Fibroblast of lung (primary cell): ENCODE measurements at regions not wholly inside any gene's neighbourhood (a gene's known extent, or its start where the extent isn't known, plus 50 kb on each side); places are given as distances from the start of the nearest gene placed in this dataset.

Source experiments
- DNase-seq, 2 donors: peaks; one replicate each; pipeline versions ENCODE4 v3.0.0 to v3.0.0-alpha.2; 2010; ENCODE audit warnings: low read depth in 2 of 2
- H2AFZ ChIP-seq: 2 replicates; pipeline ENCODE4 v1.5.1; 2012; ENCODE audit warnings: low read length, control low read depth, inconsistent platforms
- H3K27ac ChIP-seq: 2 replicates; pipeline ENCODE4 v1.5.1; 2011; ENCODE audit warnings: low read length, control low read depth; ENCODE audit not compliant: insufficient read depth
- H3K27me3 ChIP-seq: 2 replicates; pipeline ENCODE4 v1.5.1; 2011; ENCODE audit warnings: mild to moderate bottlenecking, low read length; ENCODE audit not compliant: control insufficient read depth, insufficient read depth
- H3K36me3 ChIP-seq: 2 replicates; pipeline ENCODE4 v1.5.1; 2011; ENCODE audit warnings: low read length; ENCODE audit not compliant: control insufficient read depth, insufficient read depth
- H3K4me1 ChIP-seq: 2 replicates; pipeline ENCODE4 v1.5.1; 2011; ENCODE audit warnings: low read length; ENCODE audit not compliant: control insufficient read depth, insufficient read depth; ENCODE audit errors: extremely low read depth
- H3K4me2 ChIP-seq: 2 replicates; pipeline ENCODE4 v1.5.1; 2011; ENCODE audit warnings: low read length, control low read depth; ENCODE audit not compliant: insufficient read depth; ENCODE audit errors: extremely low read depth
- H3K4me3 ChIP-seq, 4 experiments: fragments of 200-600 bp in 1 of 4; sonication (generic) in 1 of 4; replicated peaks in 1 of 4; 2 replicates each; pipeline ENCODE4 v1.5.1; 2011 to 2016; ENCODE audit warnings: low read length in 4 of 4, low read depth in 3 of 4, mild to moderate bottlenecking in 3 of 4, control low read depth in 2 of 4, inconsistent platforms in 1 of 4, mixed read lengths in 1 of 4; ENCODE audit not compliant: insufficient read depth in 1 of 4; ENCODE audit errors: control extremely low read depth in 1 of 4
- H3K79me2 ChIP-seq: 2 replicates; pipeline ENCODE4 v1.5.1; 2012; ENCODE audit warnings: mild to moderate bottlenecking, low read length, inconsistent platforms; ENCODE audit not compliant: control insufficient read depth, insufficient read depth
- H3K9ac ChIP-seq: 2 replicates; pipeline ENCODE4 v1.5.1; 2011; ENCODE audit warnings: mild to moderate bottlenecking, low read length, control low read depth; ENCODE audit not compliant: insufficient read depth
- H3K9me3 ChIP-seq: 2 replicates; pipeline ENCODE4 v1.5.1; 2012; ENCODE audit warnings: low read depth, low read length; ENCODE audit not compliant: control insufficient read depth, insufficient read depth
- H4K20me1 ChIP-seq: 2 replicates; pipeline ENCODE4 v1.5.1; 2011; ENCODE audit warnings: low read length; ENCODE audit not compliant: control insufficient read depth, insufficient read depth; ENCODE audit errors: extremely low read depth
- CTCF ChIP-seq, 2 donors: IDR thresholded peaks in 1 of 2; conservative IDR thresholded peaks in 1 of 2; 1 replicate in 1 of 2; 2 replicates in 1 of 2; pipeline ENCODE4 v1.5.1; 2011 to 2012; ENCODE audit warnings: low read length in 2 of 2, control low read depth in 1 of 2, inconsistent platforms in 1 of 2, low read depth in 1 of 2, mild to moderate bottlenecking in 1 of 2
- EZH2 ChIP-seq: IDR thresholded peaks from 2 replicates; pipeline ENCODE4 v1.5.1; 2012; ENCODE audit warnings: low read length, control low read depth, mild to moderate bottlenecking; ENCODE audit errors: missing control alignments

DNA sequence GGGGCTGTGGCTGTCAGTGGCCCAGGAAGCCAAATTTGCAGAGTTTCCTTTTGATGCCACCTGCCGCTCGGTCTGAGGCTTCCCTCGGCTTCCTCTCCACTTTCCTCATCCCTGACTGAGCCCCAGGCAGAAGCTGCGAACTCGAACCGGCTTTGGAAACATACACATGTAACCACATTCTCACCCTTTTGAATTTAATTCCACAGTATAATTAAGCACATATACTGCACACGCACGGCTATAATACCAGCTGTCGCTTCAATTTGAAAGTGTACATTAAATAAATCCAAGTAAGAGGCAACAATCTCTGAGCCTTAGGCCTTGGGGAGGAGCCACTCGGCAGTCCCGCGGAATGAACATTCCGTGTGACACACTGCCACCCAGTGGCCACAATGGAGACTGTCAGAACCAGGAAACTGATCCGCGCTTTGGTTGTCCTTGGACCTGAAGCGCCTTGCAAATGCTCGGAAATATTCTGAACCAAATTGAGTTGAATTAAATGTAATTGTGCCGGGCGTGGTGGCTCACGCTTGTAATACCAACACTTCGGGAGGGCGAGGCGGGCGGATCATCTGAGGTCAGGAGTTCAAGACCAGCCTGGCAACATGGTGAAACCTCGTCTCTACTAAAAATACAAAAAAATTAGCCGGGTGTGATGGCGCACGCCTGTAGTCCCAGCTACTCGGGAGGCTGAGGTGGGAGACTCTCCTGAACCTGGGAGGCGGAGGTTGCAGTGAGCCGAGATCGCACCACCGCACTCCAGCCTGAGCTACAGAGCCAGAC, 117.9 kb upstream of the TMPO start:
- peak overlapping the region; percentile 42 to 74 (median 52) for H3K4me3 ChIP-seq
- TF ChIP-seq CTCF (conservative IDR thresholded peaks at IDR 0.05 in 1 of 2, IDR thresholded peaks at IDR 0.05 in 1 of 2; ENCODE audit: low read depth in 1 of 2, low read length in 2 of 2) (peak; percentile 79 to 94), EZH2 (no peak)
- no peak overlapping the region for H3K27ac ChIP-seq
- H3K79me2 ChIP-seq = no peaks in the 10 kb centered on the region
- H3K4me2 ChIP-seq = peak overlapping the region; percentile 93
- H4K20me1 ChIP-seq = no peaks in the 10 kb centered on the region
- H2AFZ ChIP-seq = peak overlapping the region; percentile 97
- H3K4me1 ChIP-seq = no peaks in the 10 kb centered on the region
- H3K36me3 ChIP-seq = no peaks in the 10 kb centered on the region
- peak; percentile 52 to 74 for DNase-seq
- no peaks in the 10 kb centered on the region for H3K9me3 ChIP-seq
- no peaks in the 10 kb centered on the region for H3K27me3 ChIP-seq
- no peak overlapping the region for H3K9ac ChIP-seq

GRCh38 chr12:98399532-98399931, 115.9 kb upstream of the TMPO start:
- Histone ChIP-seq H3K4me3 (no peak overlapping the region), H3K27ac (no peak overlapping the region), H3K4me2 (no peak overlapping the region), H2AFZ (peak overlapping the region; percentile 31), H3K36me3 (no peaks in the 10 kb centered on the region), H3K9me3 (no peaks in the 10 kb centered on the region), H4K20me1 (no peaks in the 10 kb centered on the region), H3K4me1 (no peaks in the 10 kb centered on the region), H3K9ac (no peak overlapping the region), H3K27me3 (no peaks in the 10 kb centered on the region), H3K79me2 (no peaks in the 10 kb centered on the region)
- peak; percentile 63 to 87 for DNase-seq
- no peak for TF ChIP-seq EZH2
- TF ChIP-seq CTCF (conservative IDR thresholded peaks at IDR 0.05 in 1 of 2, IDR thresholded peaks at IDR 0.05 in 1 of 2; ENCODE audit: low read depth in 1 of 2, low read length in 2 of 2) = no peak

GRCh38 chr12:98401427-98401826, 114.0 kb upstream of the TMPO start:
- H3K36me3 ChIP-seq = no peaks in the 10 kb centered on the region
- TF ChIP-seq CTCF (conservative IDR thresholded peaks at IDR 0.05 in 1 of 2, IDR thresholded peaks at IDR 0.05 in 1 of 2; ENCODE audit: low read depth in 1 of 2, low read length in 2 of 2) (no peak), EZH2 (no peak)
- H3K4me1 ChIP-seq = no peaks in the 10 kb centered on the region
- H4K20me1 ChIP-seq = no peaks in the 10 kb centered on the region
- H3K4me3 ChIP-seq = no peak overlapping the region
- H3K9ac ChIP-seq = no peak overlapping the region
- H3K27ac ChIP-seq = no peak overlapping the region
- H2AFZ ChIP-seq = no peak overlapping the region
- no peaks in the 10 kb centered on the region for H3K27me3 ChIP-seq
- H3K79me2 ChIP-seq = no peaks in the 10 kb centered on the region
- no peak overlapping the region for H3K4me2 ChIP-seq
- DNase-seq = no peak
- no peaks in the 10 kb centered on the region for H3K9me3 ChIP-seq
